Fibroblast of pulmonary artery (primary cell): ENCODE measurements at regions not wholly inside any gene's neighbourhood (a gene's known extent, or its start where the extent isn't known, plus 50 kb on each side); places are given as distances from the start of the nearest gene placed in this dataset.

Experiments used
- DNase-seq: peaks from one replicate; pipeline ENCODE4 v3.0.0-alpha.2; 2010; ENCODE audit warnings: low read depth
- H3K4me3 ChIP-seq: replicated peaks from 2 replicates; pipeline ENCODE4 v1.5.1; 2011; ENCODE audit warnings: low read depth, mild to moderate bottlenecking, control low read depth, low read length, moderate library complexity
- TF ChIP-seq, protein P1 (sequence below): IDR thresholded peaks from 2 replicates; pipeline ENCODE4 v1.5.1; 2011; ENCODE audit warnings: mild to moderate bottlenecking, control low read depth, low read length, inconsistent platforms; ENCODE audit errors: missing control alignments

DNA sequence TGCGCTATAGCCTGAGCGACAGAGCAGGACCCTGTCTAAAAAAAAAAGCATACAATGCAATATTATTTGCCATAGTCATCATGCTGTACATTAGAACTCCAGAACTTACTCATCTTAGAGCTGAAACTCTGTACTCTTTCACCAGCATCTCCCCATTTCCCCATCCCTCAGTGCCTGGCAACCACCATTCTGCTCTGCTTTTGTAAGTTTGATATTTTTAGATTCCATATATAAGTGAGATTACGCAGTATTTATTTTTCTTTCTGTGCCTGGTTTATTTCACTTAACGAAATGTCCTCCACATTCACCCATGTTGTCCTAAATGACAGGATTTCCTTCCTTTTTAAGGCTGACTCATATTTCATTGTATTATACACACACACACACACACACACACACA, 121.8 kb downstream of the BBS10 start:
- TF ChIP-seq, protein P1, sequence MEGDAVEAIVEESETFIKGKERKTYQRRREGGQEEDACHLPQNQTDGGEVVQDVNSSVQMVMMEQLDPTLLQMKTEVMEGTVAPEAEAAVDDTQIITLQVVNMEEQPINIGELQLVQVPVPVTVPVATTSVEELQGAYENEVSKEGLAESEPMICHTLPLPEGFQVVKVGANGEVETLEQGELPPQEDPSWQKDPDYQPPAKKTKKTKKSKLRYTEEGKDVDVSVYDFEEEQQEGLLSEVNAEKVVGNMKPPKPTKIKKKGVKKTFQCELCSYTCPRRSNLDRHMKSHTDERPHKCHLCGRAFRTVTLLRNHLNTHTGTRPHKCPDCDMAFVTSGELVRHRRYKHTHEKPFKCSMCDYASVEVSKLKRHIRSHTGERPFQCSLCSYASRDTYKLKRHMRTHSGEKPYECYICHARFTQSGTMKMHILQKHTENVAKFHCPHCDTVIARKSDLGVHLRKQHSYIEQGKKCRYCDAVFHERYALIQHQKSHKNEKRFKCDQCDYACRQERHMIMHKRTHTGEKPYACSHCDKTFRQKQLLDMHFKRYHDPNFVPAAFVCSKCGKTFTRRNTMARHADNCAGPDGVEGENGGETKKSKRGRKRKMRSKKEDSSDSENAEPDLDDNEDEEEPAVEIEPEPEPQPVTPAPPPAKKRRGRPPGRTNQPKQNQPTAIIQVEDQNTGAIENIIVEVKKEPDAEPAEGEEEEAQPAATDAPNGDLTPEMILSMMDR = no peak
- H3K4me3 ChIP-seq = no peak overlapping the region
- peak; percentile 94 for DNase-seq

DNA sequence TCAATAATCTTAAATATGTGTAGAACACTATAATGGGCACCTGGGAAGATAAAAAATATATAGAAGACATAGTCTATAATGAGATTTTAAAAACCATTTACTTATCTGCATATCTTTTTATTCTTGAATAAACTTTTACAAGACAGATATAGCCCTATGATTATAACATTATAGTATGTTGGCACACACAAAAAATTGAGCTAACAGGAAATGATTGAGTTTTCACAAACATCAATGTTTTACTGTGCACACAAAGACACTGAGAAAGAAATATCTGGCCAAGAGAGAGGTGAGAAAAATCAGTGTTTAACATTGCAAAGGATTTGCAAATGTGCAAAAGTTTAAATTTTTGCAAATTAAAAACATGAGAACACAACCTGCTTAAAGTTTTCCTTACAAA, 124.3 kb downstream of the BBS10 start:
- no peak overlapping the region for H3K4me3 ChIP-seq
- TF ChIP-seq, protein P1 = no peak

DNA sequence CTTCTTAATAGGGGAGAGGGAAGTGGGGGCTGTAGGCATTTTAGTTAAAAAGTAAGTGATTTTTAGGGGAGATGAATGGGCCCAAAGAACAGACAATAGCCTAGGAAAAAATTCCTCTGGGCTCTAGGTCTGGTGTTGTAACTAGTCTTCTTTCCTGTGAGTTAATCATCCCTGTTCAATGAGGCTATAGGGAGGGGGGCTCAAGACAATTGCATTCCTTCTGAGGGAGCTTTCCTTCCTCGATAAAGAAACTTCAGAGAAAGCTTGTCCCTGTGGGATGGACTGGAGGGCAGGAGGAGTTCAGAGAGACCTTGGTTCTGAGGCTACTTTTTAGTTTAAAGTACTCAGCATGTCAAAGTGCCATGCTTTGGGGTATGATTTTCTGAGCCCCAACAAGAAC, 127.2 kb downstream of the BBS10 start:
- peak; percentile 39 for DNase-seq
- TF ChIP-seq, protein P1 = no peak
- H3K4me3 ChIP-seq = no peak overlapping the region

More for the DNA sequence above, 124.3 kb downstream of the BBS10 start:
- no peak for DNase-seq

GRCh38 chr12:76219806-76220205, 128.4 kb downstream of the BBS10 start:
- TF ChIP-seq, protein P1 = no peak
- no peak for DNase-seq
- no peak overlapping the region for H3K4me3 ChIP-seq

GRCh38 chr12:76216585-76217472, 131.4 kb downstream of the BBS10 start:
- peak; percentile 19 for DNase-seq
- TF ChIP-seq, protein P1 = no peak
- no peak overlapping the region for H3K4me3 ChIP-seq

GRCh38 chr12:76208129-76208528, 123.6 kb upstream of the NAP1L1 start:
- TF ChIP-seq, protein P1 = no peak
- no peak for DNase-seq
- H3K4me3 ChIP-seq = no peak overlapping the region

- TF ChIP-seq, protein P1 = no peak
- no peak for DNase-seq
- H3K4me3 ChIP-seq = no peak overlapping the region
These were observed 122.2 kb upstream of the NAP1L1 start for GRCh38 chr12:76206677-76207072.
